Esophagus muscularis mucosa (tissue), 4 donors: ENCODE measurements at regions not wholly inside any gene's neighbourhood (a gene's known extent, or its start where the extent isn't known, plus 50 kb on each side); places are given as distances from the start of the nearest gene placed in this dataset.

Experiments
- EP300 ChIP-seq: sonication (generic); formaldehyde crosslinking; IDR thresholded peaks from one replicate; pipeline ENCODE4 v1.6.1; 2017; ENCODE audit warnings: antibody characterized with exemption
- POLR2A ChIP-seq: fragments of 450-650 bp; IDR thresholded peaks from one replicate; pipeline ENCODE4 v1.6.1; 2017; ENCODE audit warnings: antibody characterized with exemption, moderate library complexity, mild to moderate bottlenecking, low read depth
- POLR2AphosphoS5 ChIP-seq, 2 donors: sonication (generic); formaldehyde crosslinking; IDR thresholded peaks; one replicate each; pipeline ENCODE4 v1.6.1; 2017; ENCODE audit warnings: antibody characterized with exemption in 2 of 2
- TF ChIP-seq, protein P1 (sequence below), 3 experiments: fragments of 200-600 bp in 2 of 3; fragments of 450-650 bp in 1 of 3; sonication (generic) in 2 of 3; IDR thresholded peaks; one replicate each; pipeline ENCODE4 v1.5.1; 2017 to 2019; ENCODE audit warnings: antibody characterized with exemption in 3 of 3, mild to moderate bottlenecking in 2 of 3, moderate library complexity in 1 of 3

DNA sequence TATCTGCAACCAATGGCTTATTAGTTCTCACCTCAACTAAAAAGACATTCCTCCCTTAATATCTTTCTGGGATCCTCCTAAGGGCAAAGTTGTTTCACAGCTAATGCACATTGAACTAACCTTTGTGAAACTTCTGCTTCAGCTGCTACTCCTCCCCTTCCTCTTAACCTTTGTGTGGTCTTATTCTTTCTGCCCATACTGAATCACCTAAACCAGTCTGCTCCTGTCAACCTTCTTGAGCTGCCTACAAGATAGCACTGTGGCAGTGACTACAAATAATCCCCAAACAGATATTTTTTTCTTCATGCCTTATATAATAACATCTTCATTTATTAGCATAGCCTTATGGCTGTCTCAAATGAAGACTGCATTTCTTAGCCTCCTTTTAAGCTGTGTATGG is 1077.4 kb upstream of the ATXN7L3B start:
- TF ChIP-seq, protein P1, sequence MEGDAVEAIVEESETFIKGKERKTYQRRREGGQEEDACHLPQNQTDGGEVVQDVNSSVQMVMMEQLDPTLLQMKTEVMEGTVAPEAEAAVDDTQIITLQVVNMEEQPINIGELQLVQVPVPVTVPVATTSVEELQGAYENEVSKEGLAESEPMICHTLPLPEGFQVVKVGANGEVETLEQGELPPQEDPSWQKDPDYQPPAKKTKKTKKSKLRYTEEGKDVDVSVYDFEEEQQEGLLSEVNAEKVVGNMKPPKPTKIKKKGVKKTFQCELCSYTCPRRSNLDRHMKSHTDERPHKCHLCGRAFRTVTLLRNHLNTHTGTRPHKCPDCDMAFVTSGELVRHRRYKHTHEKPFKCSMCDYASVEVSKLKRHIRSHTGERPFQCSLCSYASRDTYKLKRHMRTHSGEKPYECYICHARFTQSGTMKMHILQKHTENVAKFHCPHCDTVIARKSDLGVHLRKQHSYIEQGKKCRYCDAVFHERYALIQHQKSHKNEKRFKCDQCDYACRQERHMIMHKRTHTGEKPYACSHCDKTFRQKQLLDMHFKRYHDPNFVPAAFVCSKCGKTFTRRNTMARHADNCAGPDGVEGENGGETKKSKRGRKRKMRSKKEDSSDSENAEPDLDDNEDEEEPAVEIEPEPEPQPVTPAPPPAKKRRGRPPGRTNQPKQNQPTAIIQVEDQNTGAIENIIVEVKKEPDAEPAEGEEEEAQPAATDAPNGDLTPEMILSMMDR (IDR thresholded peaks at IDR 0.05): no peak
- TF ChIP-seq POLR2AphosphoS5 (IDR thresholded peaks at IDR 0.05): no peak
- no peak for TF ChIP-seq POLR2A
- no peak for TF ChIP-seq EP300
